ENCODE measurements at regions not wholly inside any gene's neighbourhood (a gene's known extent, or its start where the extent isn't known, plus 50 kb on each side); places are given as distances from the start of the nearest gene placed in this dataset.

DNA sequence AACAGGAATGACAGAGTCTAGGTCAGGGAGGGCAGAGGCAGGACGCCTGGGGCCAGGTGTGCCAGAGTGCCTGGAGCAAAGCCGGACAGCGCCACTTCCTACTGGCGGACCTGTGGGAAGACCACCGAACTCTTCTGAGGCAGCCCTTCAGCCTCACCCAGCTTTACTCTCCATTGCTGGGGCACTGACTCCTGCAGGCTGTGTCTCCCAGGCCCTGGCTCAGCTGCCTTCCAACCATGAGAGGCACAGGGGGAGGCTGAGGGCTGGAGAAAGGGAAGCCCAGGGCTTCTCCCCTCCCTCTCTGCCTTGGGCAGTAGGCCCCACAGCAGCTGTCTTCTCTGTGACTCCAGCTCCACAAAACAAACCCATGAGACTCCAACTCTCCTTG, 139.6 kb upstream of the UNC5B start:
- TF ChIP-seq, protein P1, sequence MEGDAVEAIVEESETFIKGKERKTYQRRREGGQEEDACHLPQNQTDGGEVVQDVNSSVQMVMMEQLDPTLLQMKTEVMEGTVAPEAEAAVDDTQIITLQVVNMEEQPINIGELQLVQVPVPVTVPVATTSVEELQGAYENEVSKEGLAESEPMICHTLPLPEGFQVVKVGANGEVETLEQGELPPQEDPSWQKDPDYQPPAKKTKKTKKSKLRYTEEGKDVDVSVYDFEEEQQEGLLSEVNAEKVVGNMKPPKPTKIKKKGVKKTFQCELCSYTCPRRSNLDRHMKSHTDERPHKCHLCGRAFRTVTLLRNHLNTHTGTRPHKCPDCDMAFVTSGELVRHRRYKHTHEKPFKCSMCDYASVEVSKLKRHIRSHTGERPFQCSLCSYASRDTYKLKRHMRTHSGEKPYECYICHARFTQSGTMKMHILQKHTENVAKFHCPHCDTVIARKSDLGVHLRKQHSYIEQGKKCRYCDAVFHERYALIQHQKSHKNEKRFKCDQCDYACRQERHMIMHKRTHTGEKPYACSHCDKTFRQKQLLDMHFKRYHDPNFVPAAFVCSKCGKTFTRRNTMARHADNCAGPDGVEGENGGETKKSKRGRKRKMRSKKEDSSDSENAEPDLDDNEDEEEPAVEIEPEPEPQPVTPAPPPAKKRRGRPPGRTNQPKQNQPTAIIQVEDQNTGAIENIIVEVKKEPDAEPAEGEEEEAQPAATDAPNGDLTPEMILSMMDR (IDR thresholded peaks at IDR 0.05): no peak
- TF ChIP-seq POLR2A (IDR thresholded peaks at IDR 0.05): no peak

Measured in ovary (tissue), 3 donors.